ENCODE measurements at regions not wholly inside any gene's neighbourhood (a gene's known extent, or its start where the extent isn't known, plus 50 kb on each side); places are given as distances from the start of the nearest gene placed in this dataset.
A peak's percentile ranks its signal among the peaks of the same experiment; 100 is the strongest.

DNA sequence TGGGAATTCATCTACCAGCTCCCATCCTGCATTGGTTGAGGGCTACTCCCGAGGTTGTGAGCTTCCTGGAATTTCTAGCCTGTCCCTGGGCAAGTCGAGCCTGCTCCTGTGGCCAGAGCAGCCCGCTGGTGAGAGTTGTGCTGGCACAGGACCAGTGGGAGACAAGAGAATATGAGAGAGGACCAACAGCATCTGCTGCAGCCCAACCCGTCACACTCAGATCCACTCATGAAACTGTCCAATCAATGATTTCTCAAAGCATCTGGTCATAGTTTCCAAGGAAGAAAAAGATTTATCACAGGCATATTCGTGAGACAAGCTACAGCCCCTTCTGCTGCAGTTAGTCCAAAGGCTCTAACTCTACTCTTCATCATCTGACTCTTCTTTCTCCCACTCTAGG lies 64.4 kb upstream of the RAI14 start:
- in situ Hi-C loops (cut with HindIII; ENCODE audit: low sequenced_read_pairs) = no loop called here
- TF ChIP-seq, protein P1, sequence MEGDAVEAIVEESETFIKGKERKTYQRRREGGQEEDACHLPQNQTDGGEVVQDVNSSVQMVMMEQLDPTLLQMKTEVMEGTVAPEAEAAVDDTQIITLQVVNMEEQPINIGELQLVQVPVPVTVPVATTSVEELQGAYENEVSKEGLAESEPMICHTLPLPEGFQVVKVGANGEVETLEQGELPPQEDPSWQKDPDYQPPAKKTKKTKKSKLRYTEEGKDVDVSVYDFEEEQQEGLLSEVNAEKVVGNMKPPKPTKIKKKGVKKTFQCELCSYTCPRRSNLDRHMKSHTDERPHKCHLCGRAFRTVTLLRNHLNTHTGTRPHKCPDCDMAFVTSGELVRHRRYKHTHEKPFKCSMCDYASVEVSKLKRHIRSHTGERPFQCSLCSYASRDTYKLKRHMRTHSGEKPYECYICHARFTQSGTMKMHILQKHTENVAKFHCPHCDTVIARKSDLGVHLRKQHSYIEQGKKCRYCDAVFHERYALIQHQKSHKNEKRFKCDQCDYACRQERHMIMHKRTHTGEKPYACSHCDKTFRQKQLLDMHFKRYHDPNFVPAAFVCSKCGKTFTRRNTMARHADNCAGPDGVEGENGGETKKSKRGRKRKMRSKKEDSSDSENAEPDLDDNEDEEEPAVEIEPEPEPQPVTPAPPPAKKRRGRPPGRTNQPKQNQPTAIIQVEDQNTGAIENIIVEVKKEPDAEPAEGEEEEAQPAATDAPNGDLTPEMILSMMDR (IDR thresholded peaks at IDR 0.05; ENCODE audit: low read depth, low read length, missing control alignments) = no peak

DNA sequence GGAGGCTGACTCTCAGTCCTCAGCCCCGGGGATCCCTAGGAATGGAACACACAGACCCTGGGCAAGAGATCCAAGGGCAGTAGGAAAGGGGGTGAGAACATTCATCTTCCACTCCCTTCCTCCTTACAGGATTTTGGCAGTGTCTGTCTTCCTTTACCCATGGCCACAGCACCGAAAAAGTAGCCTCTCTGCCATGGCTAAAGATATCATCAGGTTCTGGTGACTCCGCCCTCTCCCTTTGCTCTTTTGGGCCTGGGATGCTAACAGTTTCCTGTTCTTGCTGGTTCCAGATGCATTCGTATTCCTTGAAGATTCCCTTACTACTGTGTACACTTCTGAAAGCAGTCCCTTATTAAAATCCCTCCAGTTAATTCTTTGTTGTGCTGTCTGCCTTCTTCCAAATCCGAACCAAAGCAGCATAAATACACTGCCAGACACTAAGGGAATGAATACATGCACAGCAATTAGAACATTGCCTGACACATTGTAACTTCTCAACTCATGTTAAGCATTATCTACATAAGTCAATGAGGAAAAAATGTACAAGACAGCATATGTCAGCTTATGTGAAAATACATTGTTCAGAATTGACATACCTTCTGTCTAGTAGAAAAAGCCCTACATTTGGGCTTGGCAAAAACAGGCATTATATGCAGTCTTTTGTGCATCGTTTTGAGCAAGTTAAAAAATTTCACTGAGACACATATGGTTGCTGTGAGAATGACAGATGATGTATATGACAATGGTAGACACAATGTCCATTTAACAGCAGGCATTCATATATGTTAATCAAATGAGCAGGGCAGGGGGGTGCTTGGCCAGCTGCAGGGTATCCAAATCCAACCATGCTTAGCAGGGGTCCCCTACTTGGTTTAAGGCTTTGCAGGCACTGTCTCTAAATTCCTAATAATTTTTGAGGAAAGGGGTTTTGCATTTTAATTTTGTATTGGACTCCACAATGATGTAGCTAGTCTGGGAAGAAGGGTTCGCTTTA lies 58.8 kb upstream of the RAI14 start:
- TF ChIP-seq, protein P1 (IDR thresholded peaks at IDR 0.05; ENCODE audit: low read depth, low read length, missing control alignments) = no peak
- no peak overlapping the region for H3K4me3 ChIP-seq (ENCODE audit: low read depth, low read length)
- in situ Hi-C loops (cut with HindIII; ENCODE audit: low sequenced_read_pairs) = no loop called here
- no peak for DNase-seq (ENCODE audit: low read depth)

More for the DNA sequence above, 64.4 kb upstream of the RAI14 start:
- H3K4me3 ChIP-seq (ENCODE audit: low read depth, low read length) = no peak overlapping the region
- DNase-seq (ENCODE audit: low read depth) = no peak

DNA sequence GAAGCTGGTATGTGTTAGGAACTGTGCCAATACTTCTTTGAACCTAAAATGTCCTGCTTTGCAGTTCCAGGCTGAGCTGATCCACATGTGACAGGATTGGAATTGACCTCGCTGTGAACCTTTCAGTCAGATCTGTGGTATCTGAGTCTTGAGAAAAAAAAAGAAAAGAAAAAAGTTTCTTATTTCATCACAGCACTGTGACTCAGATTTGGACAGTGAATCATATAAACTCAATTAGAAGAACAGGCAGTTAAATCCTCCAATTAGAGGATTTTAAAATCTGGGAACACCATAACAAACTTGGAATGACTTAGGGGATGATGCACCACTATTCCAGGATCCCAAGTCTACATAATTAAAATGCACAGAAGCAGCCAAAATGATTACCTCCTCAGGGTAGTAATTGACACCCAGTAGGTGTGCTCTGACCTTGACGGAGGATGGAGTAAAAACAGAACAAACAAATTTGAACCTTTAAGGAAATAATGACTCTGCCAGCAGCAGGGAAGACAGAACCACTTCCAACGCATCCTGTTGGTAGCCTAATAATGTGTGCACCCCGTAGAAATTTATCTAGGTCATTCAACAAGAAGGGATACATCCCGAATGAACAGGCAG lies 57.8 kb upstream of the RAI14 start:
- in situ Hi-C loops (cut with HindIII; ENCODE audit: low sequenced_read_pairs) = no loop called here
- peak; percentile 86 for DNase-seq (ENCODE audit: low read depth)
- TF ChIP-seq, protein P1 (IDR thresholded peaks at IDR 0.05; ENCODE audit: low read depth, low read length, missing control alignments) = no peak
- no peak overlapping the region for H3K4me3 ChIP-seq (ENCODE audit: low read depth, low read length)

DNA sequence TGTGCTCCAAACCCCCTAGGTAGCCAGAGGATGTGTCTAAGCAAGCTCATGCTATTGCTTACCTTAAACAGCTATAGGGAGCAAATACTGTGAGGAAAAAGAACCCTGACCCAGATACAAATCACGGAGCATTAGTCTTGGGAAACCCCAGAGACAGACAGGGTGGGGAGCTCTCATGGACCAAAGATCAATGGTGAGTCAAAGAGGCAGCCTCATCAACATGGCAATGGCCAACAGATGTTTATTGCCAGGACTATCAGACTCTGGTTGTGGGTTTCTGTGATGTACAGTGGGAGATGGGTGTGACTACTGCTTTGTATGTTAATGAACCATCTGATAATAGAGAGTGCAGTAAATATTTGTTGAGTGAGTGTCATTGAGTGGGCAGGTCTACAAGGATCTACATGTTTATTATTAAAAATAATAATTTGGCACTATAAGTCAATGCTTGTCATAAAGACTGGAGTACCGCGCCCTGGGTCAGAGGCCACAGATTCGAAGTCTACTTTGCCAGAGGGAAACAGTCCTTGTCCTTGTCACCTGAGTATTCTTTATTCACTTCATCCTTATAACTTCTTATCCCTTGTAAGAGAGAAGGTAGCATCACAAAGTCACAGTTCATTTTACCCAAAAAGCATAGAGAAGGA lies 56.5 kb upstream of the RAI14 start:
- DNase-seq (ENCODE audit: low read depth) = no peak
- in situ Hi-C loops (cut with HindIII; ENCODE audit: low sequenced_read_pairs) = no loop called here
- no peak overlapping the region for H3K4me3 ChIP-seq (ENCODE audit: low read depth, low read length)
- TF ChIP-seq, protein P1 (IDR thresholded peaks at IDR 0.05; ENCODE audit: low read depth, low read length, missing control alignments) = no peak

DNA sequence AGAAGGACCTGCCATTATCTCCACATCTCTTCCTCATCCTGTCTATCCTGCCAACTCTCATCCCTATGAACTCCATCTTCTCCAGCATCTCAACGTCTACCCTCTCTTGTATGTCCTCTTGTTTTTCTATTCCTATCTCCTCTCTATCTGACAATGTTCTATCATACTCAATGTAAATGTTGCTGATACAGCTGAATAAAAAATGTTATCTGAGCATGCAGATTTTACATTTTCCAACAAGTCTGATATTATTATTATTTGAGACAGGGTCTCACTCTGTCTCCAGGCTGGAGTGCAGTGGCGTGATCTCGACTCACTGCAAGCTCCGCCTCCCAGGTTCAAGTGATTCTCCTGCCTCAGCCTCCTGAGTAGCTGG lies 56.0 kb upstream of the RAI14 start:
- TF ChIP-seq, protein P1 (IDR thresholded peaks at IDR 0.05; ENCODE audit: low read depth, low read length, missing control alignments) = no peak
- no peak overlapping the region for H3K4me3 ChIP-seq (ENCODE audit: low read depth, low read length)
- no peak for DNase-seq (ENCODE audit: low read depth)
- in situ Hi-C loops (cut with HindIII; ENCODE audit: low sequenced_read_pairs) = no loop called here

DNA sequence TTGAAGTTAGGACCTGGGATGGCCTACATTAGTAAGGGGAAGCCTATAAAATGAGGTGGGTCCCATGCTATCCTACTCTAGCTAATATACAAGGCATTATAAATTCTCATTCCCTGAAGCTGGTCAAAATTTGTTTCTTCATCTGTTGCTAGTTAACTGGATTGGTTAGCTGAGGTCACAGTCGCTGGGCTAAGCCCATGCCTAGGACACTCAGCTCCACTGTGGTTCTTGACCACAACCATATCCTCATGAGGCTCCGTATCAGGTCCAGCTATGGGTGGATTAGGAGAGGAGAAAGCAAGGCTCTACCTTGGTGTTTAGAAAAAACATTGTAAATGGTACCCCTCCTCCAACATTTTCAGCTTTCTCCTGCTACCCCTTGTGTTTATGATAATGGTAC lies 52.8 kb upstream of the RAI14 start:
- no peak overlapping the region for H3K4me3 ChIP-seq (ENCODE audit: low read depth, low read length)
- TF ChIP-seq, protein P1 (IDR thresholded peaks at IDR 0.05; ENCODE audit: low read depth, low read length, missing control alignments) = no peak
- in situ Hi-C loops (cut with HindIII; ENCODE audit: low sequenced_read_pairs) = no loop called here
- DNase-seq (ENCODE audit: low read depth) = no peak
